C4-2B (cell line): ENCODE measurements at regions not wholly inside any gene's neighbourhood (a gene's known extent, or its start where the extent isn't known, plus 50 kb on each side); places are given as distances from the start of the nearest gene placed in this dataset.

Experiments used
- CTCF ChIP-seq: fragments of 450-650 bp; conservative IDR thresholded peaks from 2 replicates; pipeline ENCODE4 v1.5.1; 2017; ENCODE audit warnings: mild to moderate bottlenecking
- ZFX ChIP-seq: fragments of 450-650 bp; IDR thresholded peaks from 2 replicates; pipeline ENCODE4 v1.6.1; 2017

- TF ChIP-seq CTCF (no peak), ZFX (no peak)
Observed at GRCh38 chr3:18247139-18247695, 177.9 kb downstream of the SATB1 start.
